Frontal cortex (tissue), 3 donors: ENCODE measurements at regions not wholly inside any gene's neighbourhood (a gene's known extent, or its start where the extent isn't known, plus 50 kb on each side); places are given as distances from the start of the nearest gene placed in this dataset.
"Not testable (repeated sequence)": the region's sequence is repeated elsewhere in the genome, so short reads cannot be mapped to it uniquely, and the experiment has no call there.

Experiments
- DNase-seq, 2 donors: peaks; one replicate each; pipeline ENCODE4 v3.0.0; 2012; ENCODE audit warnings: low spot score in 2 of 2
- FAIRE-seq: peaks from 2 replicates; lab custom pipeline; 2012; peaks lifted over from hg19 to GRCh38; lab: Jason Lieb, UNC
- donor health status: control.
- donor health status: control.
- donor health status: control.

DNA sequence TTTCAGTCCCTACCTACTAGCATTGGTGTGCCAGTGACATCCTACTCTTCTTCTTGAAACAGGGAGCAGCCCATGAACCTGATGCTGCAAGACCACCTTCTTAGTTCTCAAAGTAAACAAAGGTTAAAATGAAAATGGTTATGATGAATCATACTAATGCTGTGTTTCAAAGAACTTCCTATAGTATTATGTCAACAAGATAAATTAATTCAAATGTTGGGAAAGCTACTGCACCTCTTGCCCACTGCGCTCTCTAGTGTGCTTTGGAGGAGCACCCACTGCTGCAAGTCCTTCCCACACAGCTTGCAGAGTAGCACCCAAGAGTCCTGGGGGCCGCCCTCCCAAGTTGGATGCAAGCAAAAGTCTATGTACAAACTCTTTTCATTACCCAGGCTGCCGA, 81.1 kb downstream of the CD200R1L start:
- no peak for FAIRE-seq
- no peak for DNase-seq

GRCh38 chr3:112763258-112763657, 83.4 kb downstream of the CD200R1L start:
- DNase-seq (no peak), FAIRE-seq (no peak)

- FAIRE-seq (no peak), DNase-seq (no peak)
Observed at GRCh38 chr3:112761062-112761638, 85.5 kb downstream of the CD200R1L start.

GRCh38 chr3:112759681-112760080, 87.0 kb downstream of the CD200R1L start:
- DNase-seq (no peak), FAIRE-seq (no peak)

DNA sequence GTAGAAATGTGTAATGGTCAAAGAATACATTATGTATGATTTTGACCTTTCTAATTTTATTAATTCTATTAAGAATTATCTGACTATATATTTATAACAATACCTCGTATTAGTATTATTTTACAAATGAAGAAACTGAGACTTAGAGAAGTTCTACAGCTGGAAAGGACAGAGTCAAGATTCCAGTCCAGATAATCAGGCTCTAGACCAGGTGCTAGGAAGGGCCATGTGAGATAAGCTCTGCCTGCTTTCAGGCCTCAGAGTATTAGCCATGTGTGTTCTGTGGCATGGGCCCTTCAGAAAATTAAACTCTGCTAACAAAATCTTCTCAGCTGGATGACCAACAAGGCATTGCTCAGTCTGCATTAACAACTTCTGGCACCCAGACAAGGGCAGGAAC, 87.5 kb downstream of the CD200R1L start:
- FAIRE-seq: no peak
- DNase-seq: no peak

DNA sequence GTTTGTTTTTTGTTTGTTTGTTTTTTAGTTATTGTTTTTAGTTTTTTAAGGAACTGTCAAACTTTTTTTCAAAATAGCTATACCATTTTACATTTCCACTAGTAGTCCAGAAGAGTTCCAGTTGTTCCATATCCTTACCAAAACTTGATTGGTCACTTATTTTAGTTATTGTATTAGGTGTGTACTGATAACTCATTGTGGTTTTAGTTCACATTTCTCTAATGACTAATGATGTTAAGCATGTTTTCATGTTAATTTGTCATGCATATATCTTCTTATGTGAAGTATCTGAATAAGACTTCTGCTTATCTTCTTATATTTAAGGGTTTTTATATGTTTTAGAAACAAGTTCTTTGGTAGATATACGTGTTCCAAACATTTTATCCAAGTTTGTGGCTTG, 89.5 kb downstream of the CD200R1L start:
- DNase-seq: no peak
- no peak for FAIRE-seq

DNA sequence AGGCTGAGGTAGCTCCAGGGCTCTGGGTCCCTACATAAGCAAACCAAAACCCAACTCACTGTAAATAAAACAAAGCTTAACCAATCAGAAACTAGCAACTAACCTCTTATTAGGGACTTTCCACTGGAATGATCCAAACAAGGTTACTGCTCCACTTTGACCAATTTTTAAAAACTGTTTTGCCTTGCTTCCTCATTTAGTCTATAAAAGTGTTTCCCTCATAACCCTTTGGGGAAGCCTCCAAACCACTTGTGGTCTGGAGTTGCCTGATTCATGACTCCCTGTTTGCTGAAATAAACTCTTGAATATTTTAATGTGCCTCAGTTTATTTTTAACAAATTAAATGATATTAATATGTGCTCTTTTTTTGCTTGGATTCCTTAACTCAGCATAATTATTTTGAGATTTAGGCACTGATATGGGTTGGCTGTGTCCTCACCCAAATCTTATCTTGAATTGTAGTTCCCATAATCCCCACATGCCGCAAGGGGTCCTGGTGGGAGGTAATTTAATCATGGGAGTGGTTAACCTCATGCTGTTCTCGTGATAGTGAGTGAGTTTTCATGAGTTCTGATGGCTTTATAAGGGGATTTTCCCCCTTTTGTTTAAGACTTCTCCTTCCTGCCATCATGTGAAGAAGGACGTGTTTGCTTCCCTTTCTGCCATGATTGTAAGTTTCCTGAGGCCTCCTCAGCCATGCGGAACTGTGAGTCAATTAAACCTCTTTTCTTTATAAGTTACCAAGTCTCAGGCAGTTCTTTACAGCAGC, 90.6 kb downstream of the CD200R1L start:
- DNase-seq (no peak), FAIRE-seq (no peak)

- not testable (repeated sequence) for FAIRE-seq, DNase-seq
Observed at GRCh38 chr3:112755046-112755445, 91.6 kb downstream of the CD200R1L start.

- no peak for DNase-seq
- no peak for FAIRE-seq
Observed at GRCh38 chr3:112751564-112752512, 94.8 kb downstream of the CD200R1L start.

- DNase-seq (no peak), FAIRE-seq (no peak)
Observed at GRCh38 chr3:112751061-112751460, 95.6 kb downstream of the CD200R1L start.

GRCh38 chr3:112747624-112748023, 99.0 kb downstream of the CD200R1L start:
- no peak for FAIRE-seq
- DNase-seq: no peak

DNA sequence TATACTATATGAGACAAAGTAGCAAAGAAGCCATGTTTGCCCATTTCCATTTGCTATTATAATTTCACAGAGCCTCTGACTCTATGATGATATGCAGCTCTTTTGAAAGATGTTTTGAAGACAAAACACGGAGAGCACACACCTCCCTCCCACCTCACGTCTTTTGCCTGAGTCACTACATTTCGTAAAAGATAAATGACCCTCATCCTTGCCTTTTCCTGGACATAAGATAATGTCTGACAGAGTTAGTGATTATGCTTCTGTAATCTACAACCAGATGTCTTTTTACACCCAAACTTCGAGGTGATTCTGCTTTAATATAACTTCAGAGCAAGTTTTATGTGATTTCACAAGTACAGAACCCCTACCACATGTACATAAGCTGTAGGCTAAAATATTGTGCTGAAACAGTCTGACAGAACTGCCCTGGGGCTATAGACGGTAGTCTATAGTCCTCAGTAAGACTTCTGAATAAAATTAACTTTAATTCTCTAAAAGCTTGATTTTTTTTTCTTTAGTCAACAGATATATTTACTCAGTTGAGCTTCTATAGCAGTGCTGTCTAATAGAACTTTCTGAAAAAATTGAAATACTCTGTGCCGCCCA, 99.9 kb downstream of the CD200R1L start:
- FAIRE-seq: no peak
- DNase-seq: no peak

DNA sequence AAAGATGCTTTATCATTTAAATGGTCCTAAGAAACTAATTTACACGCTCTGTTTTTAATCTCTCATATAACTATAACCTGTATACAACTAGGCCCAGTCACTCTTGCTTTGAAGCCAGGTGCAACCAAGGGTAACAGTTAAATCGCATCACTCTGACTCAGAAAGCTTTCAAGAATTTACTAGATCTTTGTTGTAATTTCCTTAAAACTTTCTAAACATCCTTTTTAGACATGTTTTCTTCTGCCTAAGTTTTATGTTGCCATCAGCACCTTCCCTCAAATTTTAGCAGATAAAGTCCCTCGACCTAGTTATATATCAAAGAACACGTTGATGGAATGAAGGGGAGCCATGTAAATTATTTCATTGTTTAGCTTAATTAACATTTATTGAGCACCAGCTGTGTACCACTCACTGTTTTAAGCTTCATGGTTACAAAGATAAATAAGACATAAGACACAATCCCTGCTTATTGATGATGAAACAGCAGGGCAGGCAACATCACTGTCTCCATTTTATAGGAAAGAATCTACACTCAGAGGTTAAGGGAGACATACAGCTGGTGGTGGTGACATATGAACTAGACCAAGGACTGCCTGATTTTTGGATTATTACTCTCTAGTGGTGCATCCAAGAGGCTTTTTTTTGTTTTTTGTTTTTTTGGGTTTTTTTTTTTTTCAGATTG, 101.0 kb downstream of the CD200R1L start:
- FAIRE-seq: no peak
- no peak for DNase-seq

DNA sequence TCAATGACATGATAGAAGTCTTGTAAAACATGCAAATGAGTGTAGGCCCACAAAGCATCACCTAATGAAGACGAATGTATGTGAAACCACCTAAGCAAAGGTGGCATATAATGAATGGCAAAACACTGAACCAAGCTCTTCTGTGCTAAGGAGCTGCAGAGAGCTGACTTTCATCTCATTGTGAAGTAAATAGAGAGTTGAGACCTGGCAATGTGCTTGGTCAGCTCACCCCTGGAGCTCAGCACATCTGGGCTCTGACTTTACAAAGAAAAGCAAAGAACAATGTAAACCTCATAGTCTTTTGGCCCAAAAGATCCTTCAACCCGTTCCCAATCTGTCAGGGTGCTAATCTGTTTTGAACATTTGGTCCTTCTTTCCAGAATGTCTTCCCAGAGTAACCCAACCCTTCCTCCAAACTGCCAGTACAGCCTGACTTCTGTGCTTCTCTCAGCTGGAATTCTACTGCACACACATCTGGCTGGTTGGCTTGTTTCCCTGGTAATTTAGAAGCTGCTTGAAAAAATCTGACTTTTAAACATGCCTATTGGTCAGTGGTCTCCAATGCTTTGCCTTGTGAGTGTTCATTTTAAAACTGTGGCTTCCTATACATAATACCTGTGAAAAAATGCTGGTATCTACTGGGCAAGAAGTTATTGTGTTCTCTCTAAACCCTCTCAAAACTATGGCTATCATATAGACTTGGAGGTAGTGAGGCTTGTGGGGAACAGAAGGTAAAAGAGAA, 101.7 kb downstream of the CD200R1L start:
- FAIRE-seq (no peak), DNase-seq (no peak)

GRCh38 chr3:112744106-112744505, 102.6 kb downstream of the CD200R1L start:
- DNase-seq: no peak
- no peak for FAIRE-seq

GRCh38 chr3:112742934-112743333, 102.0 kb upstream of the CCDC80 start:
- FAIRE-seq (no peak), DNase-seq (no peak)

GRCh38 chr3:112741983-112742382, 101.0 kb upstream of the CCDC80 start:
- DNase-seq (no peak), FAIRE-seq (no peak)

- no peak for FAIRE-seq
Observed at GRCh38 chr3:112740835-112741234, 99.9 kb upstream of the CCDC80 start.

More at GRCh38 chr3:112740835-112741234, 99.9 kb upstream of the CCDC80 start:
- DNase-seq: no peak
